WTC11 (cell line): ENCODE measurements at regions not wholly inside any gene's neighbourhood (a gene's known extent, or its start where the extent isn't known, plus 50 kb on each side); places are given as distances from the start of the nearest gene placed in this dataset.
"Not testable (repeated sequence)": the region's sequence is repeated elsewhere in the genome, so short reads cannot be mapped to it uniquely, and the experiment has no call there.

ENCODE experiments used
- ATAC-seq: fragments of 200-7000 bp; cut with Tn5 transposase; 2 replicates; pipeline ENCODE4 v1.10.0; 2021; ENCODE audit warnings: mild to moderate bottlenecking, moderate library complexity
- CTCF ChIA-PET: fragments of 300-600 bp; sonication (Branson Sonifier 250); formaldehyde crosslinking; loops from one replicate; lab custom pipeline; 2021; ENCODE audit warnings: antibody characterized with exemption; lab: Charles Lee
- POLR2A ChIA-PET: fragments of 350-600 bp; sonication (Branson Sonifier 250); formaldehyde crosslinking; loops from one replicate; lab custom pipeline; 2021; ENCODE audit warnings: antibody characterized with exemption; lab: Charles Lee
- DNase-seq: peaks from one replicate; pipeline ENCODE4 v3.0.0; 2021; ENCODE audit warnings: low spot score
- H3K27ac Mint-ChIP-seq: 2 replicates; pipeline ENCODE4 v1.8.0; 2021; ENCODE audit warnings: mixed read lengths
- H3K27me3 Mint-ChIP-seq: 2 replicates; pipeline ENCODE4 v1.8.0; 2021; ENCODE audit warnings: low read depth, mild to moderate bottlenecking, moderate library complexity, mixed read lengths
- H3K36me3 Mint-ChIP-seq: 2 replicates; pipeline ENCODE4 v1.8.0; 2021; ENCODE audit warnings: mixed read lengths
- H3K4me1 Mint-ChIP-seq: 2 replicates; pipeline ENCODE4 v1.8.0; 2022; ENCODE audit warnings: mixed read lengths
- H3K4me3 Mint-ChIP-seq: 2 replicates; pipeline ENCODE4 v1.8.0; 2021; ENCODE audit warnings: mild to moderate bottlenecking, moderate library complexity, mixed read lengths
- H3K9me3 Mint-ChIP-seq: 2 replicates; pipeline ENCODE4 v1.8.0; 2021; ENCODE audit warnings: mixed read lengths
- CREB1 ChIP-seq: sonication (generic); formaldehyde crosslinking; IDR thresholded peaks from 2 replicates; pipeline ENCODE4 v1.8.0; 2023; ENCODE audit warnings: mild to moderate bottlenecking, missing genetic modification reagents
- CREM ChIP-seq: sonication (generic); formaldehyde crosslinking; IDR thresholded peaks from 2 replicates; pipeline ENCODE4 v1.8.1; 2022; ENCODE audit warnings: mild to moderate bottlenecking, missing genetic modification reagents, moderate library complexity
- ESRRA ChIP-seq: sonication (generic); formaldehyde crosslinking; IDR thresholded peaks from 2 replicates; pipeline ENCODE4 v1.8.1; 2022; ENCODE audit warnings: mild to moderate bottlenecking, missing genetic modification reagents, borderline replicate concordance
- ETV6 ChIP-seq: sonication (generic); formaldehyde crosslinking; IDR thresholded peaks from 2 replicates; pipeline ENCODE4 v1.8.1; 2022; ENCODE audit warnings: mild to moderate bottlenecking, missing genetic modification reagents
- FOXJ3 ChIP-seq: sonication (generic); formaldehyde crosslinking; IDR thresholded peaks from 2 replicates; pipeline ENCODE4 v1.9.0; 2021; ENCODE audit warnings: missing genetic modification reagents, mild to moderate bottlenecking, borderline replicate concordance
- GABPB1 ChIP-seq: sonication (generic); formaldehyde crosslinking; IDR thresholded peaks from 2 replicates; pipeline ENCODE4 v1.8.1; 2023; ENCODE audit warnings: mild to moderate bottlenecking, missing genetic modification reagents
- HMGA2 ChIP-seq: fragments of 250-450 bp; sonication (Bioruptor Pico); IDR thresholded peaks from 2 replicates; pipeline ENCODE4 v1.4.0; 2021; ENCODE audit warnings: mild to moderate bottlenecking, moderate library complexity
- NFYB ChIP-seq: sonication (generic); formaldehyde crosslinking; conservative IDR thresholded peaks from 2 replicates; pipeline ENCODE4 v1.8.0; 2022; ENCODE audit warnings: low read depth, missing genetic modification reagents
- NR3C1 ChIP-seq: sonication (generic); formaldehyde crosslinking; conservative IDR thresholded peaks from 2 replicates; pipeline ENCODE4 v1.8.1; 2023; ENCODE audit warnings: low read depth, mild to moderate bottlenecking, missing genetic modification reagents
- OVOL2 ChIP-seq: fragments of 250-450 bp; sonication (Bioruptor Pico); IDR thresholded peaks from 2 replicates; pipeline ENCODE4 v1.9.0; 2021; ENCODE audit warnings: mild to moderate bottlenecking, borderline replicate concordance
- PRRX2 ChIP-seq: fragments of 250-450 bp; sonication (Bioruptor Pico); IDR thresholded peaks from 2 replicates; pipeline ENCODE4 v1.8.0; 2021; ENCODE audit warnings: mild to moderate bottlenecking
- SMAD3 ChIP-seq: sonication (generic); formaldehyde crosslinking; IDR thresholded peaks from 2 replicates; pipeline ENCODE4 v1.8.0; 2022; ENCODE audit warnings: missing genetic modification reagents, mild to moderate bottlenecking, borderline replicate concordance
- SOX15 ChIP-seq: fragments of 250-450 bp; sonication (Bioruptor Pico); IDR thresholded peaks from 2 replicates; pipeline ENCODE4 v1.9.0; 2021; ENCODE audit warnings: mild to moderate bottlenecking
- SP1 ChIP-seq: sonication (generic); formaldehyde crosslinking; conservative IDR thresholded peaks from 2 replicates; pipeline ENCODE4 v1.8.1; 2022; ENCODE audit warnings: missing genetic modification reagents
- TEAD4 ChIP-seq: sonication (generic); formaldehyde crosslinking; IDR thresholded peaks from 2 replicates; pipeline ENCODE4 v1.8.0; 2022; ENCODE audit warnings: mild to moderate bottlenecking, missing genetic modification reagents
- TP53 ChIP-seq: sonication (generic); formaldehyde crosslinking; IDR thresholded peaks from 2 replicates; pipeline ENCODE4 v1.8.1; 2023; ENCODE audit warnings: mild to moderate bottlenecking, missing genetic modification reagents
- ZBTB21 ChIP-seq: sonication (generic); formaldehyde crosslinking; IDR thresholded peaks from 2 replicates; pipeline ENCODE4 v1.8.1; 2023; ENCODE audit warnings: mild to moderate bottlenecking, missing genetic modification reagents, borderline replicate concordance
- ZNF396 ChIP-seq: fragments of 250-450 bp; sonication (Bioruptor Pico); IDR thresholded peaks from 2 replicates; pipeline ENCODE4 v1.8.0; 2021; ENCODE audit warnings: mild to moderate bottlenecking, moderate library complexity, borderline replicate concordance
- ZNF423 ChIP-seq: fragments of 250-450 bp; sonication (Bioruptor Pico); IDR thresholded peaks from 2 replicates; pipeline ENCODE4 v2.1.2; 2022; ENCODE audit warnings: mild to moderate bottlenecking, moderate library complexity
- TF ChIP-seq, protein P1 (sequence below): fragments of 250-450 bp; sonication (Bioruptor Pico); IDR thresholded peaks from 2 replicates; pipeline ENCODE4 v1.9.0; 2021; ENCODE audit warnings: mild to moderate bottlenecking
- TF ChIP-seq, protein P2 (sequence below): sonication (generic); formaldehyde crosslinking; IDR thresholded peaks from 2 replicates; pipeline ENCODE4 v1.8.0; 2023; ENCODE audit warnings: missing genetic modification reagents, mild to moderate bottlenecking, borderline replicate concordance
- TF ChIP-seq, protein P3 (sequence below): sonication (generic); formaldehyde crosslinking; IDR thresholded peaks from 2 replicates; pipeline ENCODE4 v1.8.0; 2023; ENCODE audit warnings: mild to moderate bottlenecking, missing genetic modification reagents
- TF ChIP-seq, protein P4 (sequence below): sonication (generic); formaldehyde crosslinking; IDR thresholded peaks from 2 replicates; pipeline ENCODE4 v1.8.1; 2023; ENCODE audit warnings: mild to moderate bottlenecking, missing genetic modification reagents, moderate library complexity

DNA sequence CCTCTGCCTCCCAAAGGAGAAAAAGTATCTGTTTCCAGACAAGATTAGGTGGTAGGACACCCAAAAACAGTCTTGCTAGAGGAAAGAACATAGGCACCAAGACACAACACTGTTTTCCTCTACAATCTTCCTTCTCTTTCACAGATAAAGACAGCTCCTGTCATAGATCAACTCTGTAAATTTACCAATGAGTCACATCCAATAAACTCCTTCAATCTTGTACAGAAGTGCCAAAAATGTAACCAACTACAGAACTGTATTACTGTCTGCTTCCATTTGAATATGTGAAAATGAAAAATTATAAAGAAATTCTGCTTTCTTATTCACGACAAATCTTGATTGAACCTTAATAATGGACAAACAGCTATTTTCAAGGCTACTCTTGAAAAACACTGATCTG lies 286.9 kb downstream of the PLK2 start:
- Mint-ChIP-seq H3K4me1 (no peaks in the 10 kb centered on the region), H3K36me3 (no peaks in the 10 kb centered on the region), H3K9me3 (no peaks in the 10 kb centered on the region), H3K27me3 (no peaks in the 10 kb centered on the region), H3K4me3 (no peak overlapping the region), H3K27ac (no peak overlapping the region)
- TF ChIP-seq ETV6 (CRISPR knock-in tag), result no peak
- TF ChIP-seq TEAD4, result no peak
- no peak for TF ChIP-seq ZNF423 (CRISPR knock-in tag)
- no peak for TF ChIP-seq CREB1 (CRISPR knock-in tag)
- TF ChIP-seq CREM (CRISPR knock-in tag), result no peak
- TF ChIP-seq NR3C1, result no peak
- no peak for TF ChIP-seq SP1 (CRISPR knock-in tag)
- TF ChIP-seq, protein P1, sequence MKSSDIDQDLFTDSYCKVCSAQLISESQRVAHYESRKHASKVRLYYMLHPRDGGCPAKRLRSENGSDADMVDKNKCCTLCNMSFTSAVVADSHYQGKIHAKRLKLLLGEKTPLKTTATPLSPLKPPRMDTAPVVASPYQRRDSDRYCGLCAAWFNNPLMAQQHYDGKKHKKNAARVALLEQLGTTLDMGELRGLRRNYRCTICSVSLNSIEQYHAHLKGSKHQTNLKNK (CRISPR knock-in tag), result no peak
- no peak for TF ChIP-seq HMGA2 (CRISPR knock-in tag)
- no peak for TF ChIP-seq SMAD3 (CRISPR knock-in tag)
- ATAC-seq, result no peak
- ChIA-PET POLR2A (interaction anchor here (0.7 kb wide), 1 partner anchor 278 kb away, joined by 5 read pairs; no protein-coding TSS in a partner anchor), CTCF (no interaction called here)
- no peak for DNase-seq

DNA sequence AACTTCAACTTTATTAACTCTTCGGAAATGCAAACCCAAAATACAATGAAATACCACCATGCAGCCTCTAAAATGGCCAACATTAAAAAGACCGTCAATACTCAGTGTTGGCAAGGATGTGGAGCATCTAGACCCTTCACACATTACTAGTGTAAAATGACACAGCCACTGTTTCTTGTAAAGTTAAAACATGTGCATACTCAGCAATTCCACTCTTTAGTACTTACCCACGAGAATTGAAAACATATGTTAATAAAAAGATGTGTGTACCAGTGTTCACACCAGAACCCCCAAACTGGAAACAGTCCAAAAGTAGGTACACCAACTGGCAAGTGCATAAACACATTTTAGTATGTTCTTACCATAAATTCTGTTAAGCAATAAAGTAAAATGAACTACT lies 294.7 kb downstream of the PLK2 start:
- H3K9me3 Mint-ChIP-seq, result peaks cover 10% of the 10 kb centered on the region
- no peaks in the 10 kb centered on the region for H3K27me3 Mint-ChIP-seq
- DNase-seq, result no peak
- H3K4me1 Mint-ChIP-seq, result no peaks in the 10 kb centered on the region
- no peak overlapping the region for H3K27ac Mint-ChIP-seq
- no peak for ATAC-seq
- no peaks in the 10 kb centered on the region for H3K36me3 Mint-ChIP-seq
- ChIA-PET POLR2A (no interaction called here), CTCF (no interaction called here)
- TF ChIP-seq, protein P2, sequence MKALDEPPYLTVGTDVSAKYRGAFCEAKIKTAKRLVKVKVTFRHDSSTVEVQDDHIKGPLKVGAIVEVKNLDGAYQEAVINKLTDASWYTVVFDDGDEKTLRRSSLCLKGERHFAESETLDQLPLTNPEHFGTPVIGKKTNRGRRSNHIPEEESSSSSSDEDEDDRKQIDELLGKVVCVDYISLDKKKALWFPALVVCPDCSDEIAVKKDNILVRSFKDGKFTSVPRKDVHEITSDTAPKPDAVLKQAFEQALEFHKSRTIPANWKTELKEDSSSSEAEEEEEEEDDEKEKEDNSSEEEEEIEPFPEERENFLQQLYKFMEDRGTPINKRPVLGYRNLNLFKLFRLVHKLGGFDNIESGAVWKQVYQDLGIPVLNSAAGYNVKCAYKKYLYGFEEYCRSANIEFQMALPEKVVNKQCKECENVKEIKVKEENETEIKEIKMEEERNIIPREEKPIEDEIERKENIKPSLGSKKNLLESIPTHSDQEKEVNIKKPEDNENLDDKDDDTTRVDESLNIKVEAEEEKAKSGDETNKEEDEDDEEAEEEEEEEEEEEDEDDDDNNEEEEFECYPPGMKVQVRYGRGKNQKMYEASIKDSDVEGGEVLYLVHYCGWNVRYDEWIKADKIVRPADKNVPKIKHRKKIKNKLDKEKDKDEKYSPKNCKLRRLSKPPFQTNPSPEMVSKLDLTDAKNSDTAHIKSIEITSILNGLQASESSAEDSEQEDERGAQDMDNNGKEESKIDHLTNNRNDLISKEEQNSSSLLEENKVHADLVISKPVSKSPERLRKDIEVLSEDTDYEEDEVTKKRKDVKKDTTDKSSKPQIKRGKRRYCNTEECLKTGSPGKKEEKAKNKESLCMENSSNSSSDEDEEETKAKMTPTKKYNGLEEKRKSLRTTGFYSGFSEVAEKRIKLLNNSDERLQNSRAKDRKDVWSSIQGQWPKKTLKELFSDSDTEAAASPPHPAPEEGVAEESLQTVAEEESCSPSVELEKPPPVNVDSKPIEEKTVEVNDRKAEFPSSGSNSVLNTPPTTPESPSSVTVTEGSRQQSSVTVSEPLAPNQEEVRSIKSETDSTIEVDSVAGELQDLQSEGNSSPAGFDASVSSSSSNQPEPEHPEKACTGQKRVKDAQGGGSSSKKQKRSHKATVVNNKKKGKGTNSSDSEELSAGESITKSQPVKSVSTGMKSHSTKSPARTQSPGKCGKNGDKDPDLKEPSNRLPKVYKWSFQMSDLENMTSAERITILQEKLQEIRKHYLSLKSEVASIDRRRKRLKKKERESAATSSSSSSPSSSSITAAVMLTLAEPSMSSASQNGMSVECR (CRISPR knock-in tag), result no peak
- TF ChIP-seq GABPB1 (CRISPR knock-in tag) (no peak), SOX15 (CRISPR knock-in tag) (no peak), OVOL2 (CRISPR knock-in tag) (no peak), TP53 (CRISPR knock-in tag) (no peak), FOXJ3 (CRISPR knock-in tag) (no peak)
- no peak overlapping the region for H3K4me3 Mint-ChIP-seq

DNA sequence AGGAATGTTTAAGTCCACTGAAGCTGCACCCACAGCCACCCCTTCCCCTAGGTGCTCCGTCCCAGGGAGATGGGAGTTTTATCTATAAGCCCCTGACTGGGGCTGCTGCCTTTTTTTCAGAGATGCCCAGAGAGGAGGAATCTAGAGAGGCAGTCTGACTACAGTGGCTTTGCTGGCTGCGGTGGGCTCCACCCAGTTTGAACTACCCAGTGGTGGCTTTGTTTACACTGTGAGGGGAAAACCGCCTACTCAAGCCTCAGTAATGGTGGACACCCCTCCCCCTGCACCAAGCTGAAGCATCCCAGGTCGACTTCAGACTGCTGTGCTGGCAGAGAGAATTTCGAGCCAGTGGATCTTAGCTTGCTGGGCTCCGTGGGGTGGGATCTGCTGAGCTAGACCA lies 298.0 kb downstream of the PLK2 start:
- H3K27ac Mint-ChIP-seq, result not testable (repeated sequence)

DNA sequence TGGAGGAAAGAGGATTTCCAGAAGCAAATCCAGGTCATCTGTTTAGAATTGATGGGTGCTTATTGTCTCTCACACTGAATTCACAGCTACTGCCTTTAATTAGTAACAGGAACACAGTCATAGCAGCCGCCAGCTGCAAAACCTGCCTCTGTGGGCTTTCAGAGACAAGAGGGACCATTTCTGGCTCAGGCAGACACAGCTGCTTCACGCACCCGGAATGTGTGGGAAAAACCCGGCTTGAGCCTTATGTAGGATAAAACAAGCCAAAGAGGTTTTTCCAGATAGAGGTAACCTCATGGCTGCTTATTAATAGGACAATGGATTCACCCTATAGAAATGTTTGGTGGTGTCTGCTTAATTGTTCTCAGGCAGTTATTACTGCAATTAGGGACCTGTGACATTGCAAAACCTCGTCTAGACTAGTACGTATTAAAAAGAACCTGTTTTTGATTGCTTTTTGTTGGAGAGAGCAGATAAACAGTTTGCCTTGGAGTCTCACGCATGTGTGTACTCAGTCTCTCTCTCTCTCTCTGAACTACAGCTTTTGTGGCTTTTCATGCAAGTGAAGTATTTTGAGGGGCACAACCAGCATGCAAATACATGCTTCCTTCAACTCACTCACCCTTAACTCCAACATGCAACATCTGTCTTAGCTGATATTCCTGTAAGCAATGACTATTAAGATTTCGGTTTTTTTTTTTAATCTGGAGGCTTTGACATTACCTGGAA lies 302.7 kb downstream of the PLK2 start:
- H3K4me1 Mint-ChIP-seq, result peaks cover 5% of the 10 kb centered on the region
- ChIA-PET CTCF (no interaction called here), POLR2A (no interaction called here)
- ATAC-seq, result no peak
- H3K27me3 Mint-ChIP-seq, result no peaks in the 10 kb centered on the region
- H3K27ac Mint-ChIP-seq, result no peak overlapping the region
- H3K4me3 Mint-ChIP-seq, result no peak overlapping the region
- DNase-seq, result no peak
- H3K9me3 Mint-ChIP-seq, result peaks cover 3% of the 10 kb centered on the region; the same call in 1 of the 2 replicates
- 0 out of 2 replicates have a peak, but pooled peaks cover 3% of the 10 kb centered on the region for H3K36me3 Mint-ChIP-seq
- no peak for TF ChIP-seq ZNF396 (CRISPR knock-in tag)
- no peak for TF ChIP-seq ESRRA (CRISPR knock-in tag)
- no peak for TF ChIP-seq NFYB
- TF ChIP-seq PRRX2 (CRISPR knock-in tag), result no peak
- TF ChIP-seq, protein P3, sequence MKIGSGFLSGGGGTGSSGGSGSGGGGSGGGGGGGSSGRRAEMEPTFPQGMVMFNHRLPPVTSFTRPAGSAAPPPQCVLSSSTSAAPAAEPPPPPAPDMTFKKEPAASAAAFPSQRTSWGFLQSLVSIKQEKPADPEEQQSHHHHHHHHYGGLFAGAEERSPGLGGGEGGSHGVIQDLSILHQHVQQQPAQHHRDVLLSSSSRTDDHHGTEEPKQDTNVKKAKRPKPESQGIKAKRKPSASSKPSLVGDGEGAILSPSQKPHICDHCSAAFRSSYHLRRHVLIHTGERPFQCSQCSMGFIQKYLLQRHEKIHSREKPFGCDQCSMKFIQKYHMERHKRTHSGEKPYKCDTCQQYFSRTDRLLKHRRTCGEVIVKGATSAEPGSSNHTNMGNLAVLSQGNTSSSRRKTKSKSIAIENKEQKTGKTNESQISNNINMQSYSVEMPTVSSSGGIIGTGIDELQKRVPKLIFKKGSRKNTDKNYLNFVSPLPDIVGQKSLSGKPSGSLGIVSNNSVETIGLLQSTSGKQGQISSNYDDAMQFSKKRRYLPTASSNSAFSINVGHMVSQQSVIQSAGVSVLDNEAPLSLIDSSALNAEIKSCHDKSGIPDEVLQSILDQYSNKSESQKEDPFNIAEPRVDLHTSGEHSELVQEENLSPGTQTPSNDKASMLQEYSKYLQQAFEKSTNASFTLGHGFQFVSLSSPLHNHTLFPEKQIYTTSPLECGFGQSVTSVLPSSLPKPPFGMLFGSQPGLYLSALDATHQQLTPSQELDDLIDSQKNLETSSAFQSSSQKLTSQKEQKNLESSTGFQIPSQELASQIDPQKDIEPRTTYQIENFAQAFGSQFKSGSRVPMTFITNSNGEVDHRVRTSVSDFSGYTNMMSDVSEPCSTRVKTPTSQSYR (CRISPR knock-in tag), result no peak
- no peak for TF ChIP-seq ZBTB21 (CRISPR knock-in tag)
- TF ChIP-seq, protein P4, sequence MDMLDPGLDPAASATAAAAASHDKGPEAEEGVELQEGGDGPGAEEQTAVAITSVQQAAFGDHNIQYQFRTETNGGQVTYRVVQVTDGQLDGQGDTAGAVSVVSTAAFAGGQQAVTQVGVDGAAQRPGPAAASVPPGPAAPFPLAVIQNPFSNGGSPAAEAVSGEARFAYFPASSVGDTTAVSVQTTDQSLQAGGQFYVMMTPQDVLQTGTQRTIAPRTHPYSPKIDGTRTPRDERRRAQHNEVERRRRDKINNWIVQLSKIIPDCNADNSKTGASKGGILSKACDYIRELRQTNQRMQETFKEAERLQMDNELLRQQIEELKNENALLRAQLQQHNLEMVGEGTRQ (CRISPR knock-in tag), result no peak

More for the DNA sequence above, 298.0 kb downstream of the PLK2 start:
- DNase-seq, H3K9me3 Mint-ChIP-seq, ATAC-seq, H3K4me1 Mint-ChIP-seq, CTCF ChIA-PET, H3K36me3 Mint-ChIP-seq, H3K4me3 Mint-ChIP-seq, POLR2A ChIA-PET, H3K27me3 Mint-ChIP-seq: not testable (repeated sequence)
